H9 (cell line): ENCODE measurements at regions not wholly inside any gene's neighbourhood (a gene's known extent, or its start where the extent isn't known, plus 50 kb on each side); places are given as distances from the start of the nearest gene placed in this dataset.

Source experiments
- DNase-seq: peaks from one replicate; pipeline ENCODE4 v3.0.0-alpha.2; 2017
- H2AFZ ChIP-seq: one replicate; pipeline ENCODE4 v1.6.1; 2013; ENCODE audit warnings: mild to moderate bottlenecking, low read length, control low read depth, moderate library complexity
- H2AK5ac ChIP-seq: 2 replicates; pipeline ENCODE4 v1.6.1; 2013; ENCODE audit warnings: low read length, control low read depth, mixed read lengths; ENCODE audit not compliant: insufficient read length
- H2BK120ac ChIP-seq: one replicate; pipeline ENCODE4 v1.6.1; 2013; ENCODE audit warnings: low read depth, mild to moderate bottlenecking, low read length, control low read depth, inconsistent platforms; ENCODE audit not compliant: poor library complexity, severe bottlenecking
- H2BK12ac ChIP-seq: 2 replicates; pipeline ENCODE4 v1.6.1; 2013; ENCODE audit warnings: low read length, control low read depth, mixed read lengths, low read depth; ENCODE audit not compliant: insufficient read length
- H2BK15ac ChIP-seq: 2 replicates; pipeline ENCODE4 v1.6.1; 2013; ENCODE audit warnings: low read depth, low read length, control low read depth
- H2BK20ac ChIP-seq: one replicate; pipeline ENCODE4 v1.6.1; 2013; ENCODE audit warnings: low read depth, mild to moderate bottlenecking, low read length, control low read depth, inconsistent platforms; ENCODE audit not compliant: poor library complexity, severe bottlenecking
- H2BK5ac ChIP-seq: 2 replicates; pipeline ENCODE4 v1.6.1; 2013; ENCODE audit warnings: low read length, control low read depth, mixed read lengths; ENCODE audit not compliant: insufficient read length
- H3K14ac ChIP-seq: 2 replicates; pipeline ENCODE4 v1.6.1; 2013; ENCODE audit warnings: low read length, control low read depth; ENCODE audit not compliant: insufficient read depth
- H3K18ac ChIP-seq: 2 replicates; pipeline ENCODE4 v1.6.1; 2013; ENCODE audit warnings: low read depth, mild to moderate bottlenecking, mixed read lengths, low read length, control low read depth; ENCODE audit not compliant: insufficient read length
- H3K23ac ChIP-seq: 2 replicates; pipeline ENCODE4 v1.6.1; 2013; ENCODE audit warnings: low read length, control low read depth, mixed read lengths, low read depth; ENCODE audit not compliant: insufficient read length
- H3K23me2 ChIP-seq: 2 replicates; pipeline ENCODE4 v1.6.1; 2013; ENCODE audit warnings: low read depth, mild to moderate bottlenecking, mixed read lengths, low read length, control low read depth; ENCODE audit not compliant: insufficient read length, poor library complexity, severe bottlenecking
- H3K27ac ChIP-seq: 2 replicates; pipeline ENCODE4 v1.5.1; 2013; ENCODE audit warnings: low read length, control low read depth, mixed read lengths, low read depth; ENCODE audit not compliant: insufficient read length
- H3K27me3 ChIP-seq: 2 replicates; pipeline ENCODE4 v1.6.1; 2013; ENCODE audit warnings: low read length, control low read depth, inconsistent platforms; ENCODE audit not compliant: insufficient read depth
- H3K4ac ChIP-seq: 2 replicates; pipeline ENCODE4 v1.6.1; 2013; ENCODE audit warnings: low read depth, mild to moderate bottlenecking, control low read depth, inconsistent platforms, low read length, moderate library complexity
- H3K4me1 ChIP-seq: 2 replicates; pipeline ENCODE4 v1.6.1; 2013; ENCODE audit warnings: low read length, control low read depth, inconsistent platforms; ENCODE audit not compliant: insufficient read depth
- H3K4me2 ChIP-seq: 2 replicates; pipeline ENCODE4 v1.6.1; 2013; ENCODE audit warnings: low read length, control low read depth, mixed read lengths; ENCODE audit not compliant: insufficient read length, insufficient read depth
- H3K56ac ChIP-seq: 2 replicates; pipeline ENCODE4 v1.6.1; 2013; ENCODE audit warnings: low read depth, mild to moderate bottlenecking, mixed read lengths, low read length, control low read depth; ENCODE audit not compliant: insufficient read length
- H3K79me1 ChIP-seq: 2 replicates; pipeline ENCODE4 v1.6.1; 2013; ENCODE audit warnings: low read depth, mild to moderate bottlenecking, moderate library complexity, low read length, control low read depth, inconsistent platforms; ENCODE audit not compliant: insufficient read depth, poor library complexity, severe bottlenecking
- H3K79me2 ChIP-seq: 2 replicates; pipeline ENCODE4 v1.6.1; 2013; ENCODE audit warnings: low read length, control low read depth, inconsistent platforms; ENCODE audit not compliant: insufficient read depth
- H3K9ac ChIP-seq: 2 replicates; pipeline ENCODE4 v1.6.1; 2013; ENCODE audit warnings: low read length, control low read depth, mixed read lengths; ENCODE audit not compliant: insufficient read length; ENCODE audit errors: extremely low read depth
- H3K9me3 ChIP-seq: one replicate; pipeline ENCODE4 v1.6.1; 2013; ENCODE audit warnings: low read depth, low read length, inconsistent platforms; ENCODE audit not compliant: control insufficient read depth
- H3T11ph ChIP-seq: one replicate; pipeline ENCODE4 v1.6.1; 2013; ENCODE audit warnings: mild to moderate bottlenecking, low read length, control low read depth, inconsistent platforms
- H4K20me1 ChIP-seq: one replicate; pipeline ENCODE4 v1.6.1; 2013; ENCODE audit not compliant: control insufficient read depth, insufficient read length, insufficient read depth
- H4K5ac ChIP-seq: 2 replicates; pipeline ENCODE4 v1.6.1; 2013; ENCODE audit warnings: low read depth, mild to moderate bottlenecking, mixed read lengths, low read length, control low read depth; ENCODE audit not compliant: insufficient read length
- H4K8ac ChIP-seq: replicated peaks from 2 replicates; pipeline ENCODE4 v1.6.1; 2013; ENCODE audit warnings: low read length, control low read depth, mixed read lengths, low read depth; ENCODE audit not compliant: insufficient read length
- H4K91ac ChIP-seq: 2 replicates; pipeline ENCODE4 v1.6.1; 2013; ENCODE audit warnings: low read depth, mild to moderate bottlenecking, moderate library complexity, mixed read lengths, low read length, control low read depth; ENCODE audit not compliant: insufficient read length
- H3K27ac Mint-ChIP-seq, 3 experiments: 2 replicates in 2 of 3; 3 replicates in 1 of 3; pipeline ENCODE4 v1.8.0; 2020 to 2021; ENCODE audit warnings: mixed read lengths in 3 of 3, mild to moderate bottlenecking in 1 of 3, moderate library complexity in 1 of 3
- H3K27me3 Mint-ChIP-seq: 2 replicates; pipeline ENCODE4 v1.8.0; 2021; ENCODE audit warnings: low read depth, mild to moderate bottlenecking, moderate library complexity, mixed read lengths
- H3K36me3 Mint-ChIP-seq, 3 experiments: 2 replicates in 2 of 3; 3 replicates in 1 of 3; pipeline ENCODE4 v1.8.0; 2020 to 2021; ENCODE audit warnings: low read depth in 3 of 3, mixed read lengths in 3 of 3; ENCODE audit not compliant: insufficient read depth in 1 of 3
- H3K4me1 Mint-ChIP-seq, 2 experiments: 2 replicates each; pipeline ENCODE4 v1.8.0; 2020; ENCODE audit warnings: mixed read lengths in 2 of 2
- H3K4me3 Mint-ChIP-seq, 2 experiments: 2 replicates in 1 of 2; 3 replicates in 1 of 2; pipeline ENCODE4 v1.8.0; 2020 to 2021; ENCODE audit warnings: mild to moderate bottlenecking in 2 of 2, mixed read lengths in 2 of 2, moderate library complexity in 1 of 2
- H3K9me3 Mint-ChIP-seq, 2 experiments: 2 replicates in 1 of 2; 3 replicates in 1 of 2; pipeline ENCODE4 v1.8.0; 2020; ENCODE audit warnings: mild to moderate bottlenecking in 2 of 2, mixed read lengths in 2 of 2, moderate library complexity in 1 of 2
- WGBS: extraction: QIAGEN DNeasy Blood & Tissue Kit; methylation state at CpG from one replicate; pipeline ENCODE4 v1.1.7; 2013; ENCODE audit warnings: missing lambda C conversion rate, low lambda C conversion rate, mixed read lengths; ENCODE audit not compliant: insufficient read length; ENCODE audit errors: extremely low coverage; 5-methylcytosine and 5-hydroxymethylcytosine counted together
- TF ChIP-seq, protein P1 (sequence below): fragments of 200-600 bp; sonication (generic); conservative IDR thresholded peaks from 3 replicates; pipeline ENCODE4 v1.8.0; 2021; ENCODE audit warnings: antibody characterized with exemption, mild to moderate bottlenecking

- peaks cover 5 to 6% of the 10 kb centered on the region in 2 experiments; a peak in 2 of 4 replicates for H3K4me1 Mint-ChIP-seq
- no peak overlapping the region for H2BK20ac ChIP-seq
- no peaks in the 10 kb centered on the region for H3K9me3 Mint-ChIP-seq
- no peaks in the 10 kb centered on the region for H3K9me3 ChIP-seq
- H2BK15ac ChIP-seq: no peak overlapping the region
- H3K9ac ChIP-seq: no peak overlapping the region
- H3K27ac ChIP-seq: no peak overlapping the region
- no peaks in the 10 kb centered on the region for H3K4me1 ChIP-seq
- no peaks in the 10 kb centered on the region for H4K20me1 ChIP-seq
- H2BK5ac ChIP-seq: no peak overlapping the region
- H3K4ac ChIP-seq: no peak overlapping the region
- no peak overlapping the region for H4K5ac ChIP-seq
- H3K27ac Mint-ChIP-seq: no peak overlapping the region
- no peak overlapping the region for H2BK12ac ChIP-seq
- H4K8ac ChIP-seq: no peak overlapping the region
- no peak overlapping the region for H3K18ac ChIP-seq
- no peak overlapping the region for H3T11ph ChIP-seq
- no peak overlapping the region for H4K91ac ChIP-seq
- H2BK120ac ChIP-seq: no peak overlapping the region
- no peak overlapping the region for H3K4me3 Mint-ChIP-seq
- H3K14ac ChIP-seq: no peak overlapping the region
- no peaks in the 10 kb centered on the region for H3K36me3 Mint-ChIP-seq
- TF ChIP-seq, protein P1, sequence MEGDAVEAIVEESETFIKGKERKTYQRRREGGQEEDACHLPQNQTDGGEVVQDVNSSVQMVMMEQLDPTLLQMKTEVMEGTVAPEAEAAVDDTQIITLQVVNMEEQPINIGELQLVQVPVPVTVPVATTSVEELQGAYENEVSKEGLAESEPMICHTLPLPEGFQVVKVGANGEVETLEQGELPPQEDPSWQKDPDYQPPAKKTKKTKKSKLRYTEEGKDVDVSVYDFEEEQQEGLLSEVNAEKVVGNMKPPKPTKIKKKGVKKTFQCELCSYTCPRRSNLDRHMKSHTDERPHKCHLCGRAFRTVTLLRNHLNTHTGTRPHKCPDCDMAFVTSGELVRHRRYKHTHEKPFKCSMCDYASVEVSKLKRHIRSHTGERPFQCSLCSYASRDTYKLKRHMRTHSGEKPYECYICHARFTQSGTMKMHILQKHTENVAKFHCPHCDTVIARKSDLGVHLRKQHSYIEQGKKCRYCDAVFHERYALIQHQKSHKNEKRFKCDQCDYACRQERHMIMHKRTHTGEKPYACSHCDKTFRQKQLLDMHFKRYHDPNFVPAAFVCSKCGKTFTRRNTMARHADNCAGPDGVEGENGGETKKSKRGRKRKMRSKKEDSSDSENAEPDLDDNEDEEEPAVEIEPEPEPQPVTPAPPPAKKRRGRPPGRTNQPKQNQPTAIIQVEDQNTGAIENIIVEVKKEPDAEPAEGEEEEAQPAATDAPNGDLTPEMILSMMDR: no peak
- H2AK5ac ChIP-seq: no peak overlapping the region
- no peak overlapping the region for H3K56ac ChIP-seq
- H3K27me3 Mint-ChIP-seq: peaks cover 32% of the 10 kb centered on the region
- H3K4me2 ChIP-seq: no peak overlapping the region
- no peaks in the 10 kb centered on the region for H3K79me2 ChIP-seq
- H3K23me2 ChIP-seq: no peaks in the 10 kb centered on the region
- no peak for DNase-seq
- H3K23ac ChIP-seq: no peak overlapping the region
- no peaks in the 10 kb centered on the region; the same call in 1 of the 2 replicates for H3K27me3 ChIP-seq
- WGBS: no CpG with 5 or more reads among the region's 5 CpGs
- no peak overlapping the region for H2AFZ ChIP-seq
- H3K79me1 ChIP-seq: no peaks in the 10 kb centered on the region
Measured at GRCh38 chr7:69374044-69374425, 224.2 kb upstream of the AUTS2 start.
